Ovary (tissue), 3 donors: ENCODE measurements at regions not wholly inside any gene's neighbourhood (a gene's known extent, or its start where the extent isn't known, plus 50 kb on each side); places are given as distances from the start of the nearest gene placed in this dataset.

Experiments
- CTCF ChIP-seq, 3 donors: fragments of 450-650 bp in 2 of 3; fragments of 200-600 bp in 1 of 3; IDR thresholded peaks; one replicate each; pipeline versions ENCODE4 v1.5.1 to v1.8.0; 2016 to 2022; ENCODE audit warnings: antibody characterized with exemption in 3 of 3, mild to moderate bottlenecking in 1 of 3
- EP300 ChIP-seq: sonication (generic); formaldehyde crosslinking; IDR thresholded peaks from one replicate; pipeline ENCODE4 v1.6.1; 2017; ENCODE audit warnings: antibody characterized with exemption
- donor health status: DM: no; HTN: no; CAD: no.

- TF ChIP-seq EP300 (no peak), CTCF (IDR thresholded peaks at IDR 0.05) (no peak)
These were observed 1043.2 kb downstream of the EFNB2 start for GRCh38 chr13:105492216-105492615.
